ENCODE measurements at regions not wholly inside any gene's neighbourhood (a gene's known extent, or its start where the extent isn't known, plus 50 kb on each side); places are given as distances from the start of the nearest gene placed in this dataset.

DNA sequence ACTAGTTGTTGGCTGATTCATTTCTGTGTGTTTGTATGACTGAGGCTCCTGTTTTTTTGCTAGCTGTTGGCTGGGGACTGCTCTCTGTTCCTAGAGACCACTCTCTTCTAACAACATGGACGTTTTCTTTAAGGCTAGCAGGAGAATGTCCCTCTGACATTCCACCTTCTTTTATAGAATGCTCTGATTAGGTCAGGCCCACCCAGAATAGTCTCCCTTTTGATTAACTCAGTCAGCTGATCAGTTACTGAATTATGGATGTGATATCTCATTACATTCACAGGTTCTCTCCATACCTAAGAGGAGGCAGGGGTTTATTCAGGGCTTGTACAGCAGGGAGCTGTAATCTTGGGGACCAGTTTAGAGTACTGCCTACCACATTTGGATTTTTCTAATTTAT lies 175.6 kb upstream of the RHOBTB1 start:
- TF ChIP-seq CBFB (CRISPR knock-in tag; IDR thresholded peaks at IDR 0.05; ENCODE audit: low read depth) (no peak), ZNF121 (CRISPR knock-in tag; IDR thresholded peaks at IDR 0.05) (no peak), RELA (CRISPR knock-in tag; IDR thresholded peaks at IDR 0.05; ENCODE audit: borderline replicate concordance) (no peak), ZNF138 (CRISPR knock-in tag; conservative IDR thresholded peaks at IDR 0.05) (no peak)
- TF ChIP-seq, protein P1, sequence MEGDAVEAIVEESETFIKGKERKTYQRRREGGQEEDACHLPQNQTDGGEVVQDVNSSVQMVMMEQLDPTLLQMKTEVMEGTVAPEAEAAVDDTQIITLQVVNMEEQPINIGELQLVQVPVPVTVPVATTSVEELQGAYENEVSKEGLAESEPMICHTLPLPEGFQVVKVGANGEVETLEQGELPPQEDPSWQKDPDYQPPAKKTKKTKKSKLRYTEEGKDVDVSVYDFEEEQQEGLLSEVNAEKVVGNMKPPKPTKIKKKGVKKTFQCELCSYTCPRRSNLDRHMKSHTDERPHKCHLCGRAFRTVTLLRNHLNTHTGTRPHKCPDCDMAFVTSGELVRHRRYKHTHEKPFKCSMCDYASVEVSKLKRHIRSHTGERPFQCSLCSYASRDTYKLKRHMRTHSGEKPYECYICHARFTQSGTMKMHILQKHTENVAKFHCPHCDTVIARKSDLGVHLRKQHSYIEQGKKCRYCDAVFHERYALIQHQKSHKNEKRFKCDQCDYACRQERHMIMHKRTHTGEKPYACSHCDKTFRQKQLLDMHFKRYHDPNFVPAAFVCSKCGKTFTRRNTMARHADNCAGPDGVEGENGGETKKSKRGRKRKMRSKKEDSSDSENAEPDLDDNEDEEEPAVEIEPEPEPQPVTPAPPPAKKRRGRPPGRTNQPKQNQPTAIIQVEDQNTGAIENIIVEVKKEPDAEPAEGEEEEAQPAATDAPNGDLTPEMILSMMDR (IDR thresholded peaks at IDR 0.05), result no peak
- TF ChIP-seq, protein P2, sequence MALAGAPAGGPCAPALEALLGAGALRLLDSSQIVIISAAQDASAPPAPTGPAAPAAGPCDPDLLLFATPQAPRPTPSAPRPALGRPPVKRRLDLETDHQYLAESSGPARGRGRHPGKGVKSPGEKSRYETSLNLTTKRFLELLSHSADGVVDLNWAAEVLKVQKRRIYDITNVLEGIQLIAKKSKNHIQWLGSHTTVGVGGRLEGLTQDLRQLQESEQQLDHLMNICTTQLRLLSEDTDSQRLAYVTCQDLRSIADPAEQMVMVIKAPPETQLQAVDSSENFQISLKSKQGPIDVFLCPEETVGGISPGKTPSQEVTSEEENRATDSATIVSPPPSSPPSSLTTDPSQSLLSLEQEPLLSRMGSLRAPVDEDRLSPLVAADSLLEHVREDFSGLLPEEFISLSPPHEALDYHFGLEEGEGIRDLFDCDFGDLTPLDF (CRISPR knock-in tag; IDR thresholded peaks at IDR 0.05), result no peak
